ENCODE measurements at regions not wholly inside any gene's neighbourhood (a gene's known extent, or its start where the extent isn't known, plus 50 kb on each side); places are given as distances from the start of the nearest gene placed in this dataset.
A peak's percentile ranks its signal among the peaks of the same experiment; 100 is the strongest.

GRCh38 chr9:126222363-126222834, 104.2 kb upstream of the MVB12B start:
- intact Hi-C loops (cut with DNase I): loop anchor here in 2 of 10 donors (10.0 kb wide), 2 partner anchors 658 to 668 kb away; no protein-coding TSS in a partner anchor

DNA sequence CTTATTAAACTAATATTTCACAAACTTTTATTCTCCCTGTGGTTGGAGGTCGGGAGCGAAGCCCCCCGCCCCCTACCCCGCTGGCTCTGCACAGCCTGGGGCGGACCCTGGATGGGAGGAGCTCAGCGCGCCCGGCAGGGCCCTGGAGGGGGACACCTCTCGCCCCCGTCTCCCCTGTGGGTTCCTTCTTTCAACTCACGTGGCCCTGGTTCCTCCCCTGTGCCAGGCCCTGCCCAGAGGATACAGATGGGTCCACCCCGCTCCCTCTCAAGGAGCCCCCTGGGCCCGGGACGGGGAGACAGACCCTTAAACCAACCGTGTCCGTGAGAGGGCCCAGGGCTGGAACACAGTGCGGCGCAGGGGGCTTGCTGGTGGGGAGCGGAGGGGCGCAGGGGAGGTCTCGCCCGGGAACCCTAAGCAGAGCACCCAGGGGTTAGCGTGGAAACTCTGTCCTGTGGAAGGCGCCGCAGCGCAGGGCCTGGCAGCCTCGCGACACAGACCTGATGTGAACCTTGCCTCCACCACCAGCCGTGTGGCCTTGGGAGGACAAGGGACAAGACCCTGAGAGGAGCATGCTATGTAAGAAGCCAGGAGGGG, 103.7 kb upstream of the MVB12B start:
- DNase-seq (no peak), ATAC-seq (peak in 1 of 4 donors; percentile 13)
- 7 to 35% (median 35%) methylated on average over 5 to 29 of the region's 29 CpGs for WGBS, 4 donors
- no peak overlapping the region for H3K27ac ChIP-seq
- H3K4me1 ChIP-seq: peaks cover 0 to 6% (median 0%) of the 10 kb centered on the region in 12 donors
- peaks cover 0 to 14% (median 0%) of the 10 kb centered on the region in 12 donors for H3K9me3 ChIP-seq
- no peaks in the 10 kb centered on the region for H3K36me3 ChIP-seq
- intact Hi-C loops (cut with DNase I): loop anchor here in 2 of 10 donors (10.0 kb wide), 2 partner anchors 658 to 668 kb away; no protein-coding TSS in a partner anchor
- H3K4me3 ChIP-seq: peak overlapping the region in 4 of 12 donors; percentile 5 to 26 (median 19)
- no peak for TF ChIP-seq POLR2A (IDR thresholded peaks at IDR 0.05)
- TF ChIP-seq, protein P1, sequence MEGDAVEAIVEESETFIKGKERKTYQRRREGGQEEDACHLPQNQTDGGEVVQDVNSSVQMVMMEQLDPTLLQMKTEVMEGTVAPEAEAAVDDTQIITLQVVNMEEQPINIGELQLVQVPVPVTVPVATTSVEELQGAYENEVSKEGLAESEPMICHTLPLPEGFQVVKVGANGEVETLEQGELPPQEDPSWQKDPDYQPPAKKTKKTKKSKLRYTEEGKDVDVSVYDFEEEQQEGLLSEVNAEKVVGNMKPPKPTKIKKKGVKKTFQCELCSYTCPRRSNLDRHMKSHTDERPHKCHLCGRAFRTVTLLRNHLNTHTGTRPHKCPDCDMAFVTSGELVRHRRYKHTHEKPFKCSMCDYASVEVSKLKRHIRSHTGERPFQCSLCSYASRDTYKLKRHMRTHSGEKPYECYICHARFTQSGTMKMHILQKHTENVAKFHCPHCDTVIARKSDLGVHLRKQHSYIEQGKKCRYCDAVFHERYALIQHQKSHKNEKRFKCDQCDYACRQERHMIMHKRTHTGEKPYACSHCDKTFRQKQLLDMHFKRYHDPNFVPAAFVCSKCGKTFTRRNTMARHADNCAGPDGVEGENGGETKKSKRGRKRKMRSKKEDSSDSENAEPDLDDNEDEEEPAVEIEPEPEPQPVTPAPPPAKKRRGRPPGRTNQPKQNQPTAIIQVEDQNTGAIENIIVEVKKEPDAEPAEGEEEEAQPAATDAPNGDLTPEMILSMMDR (IDR thresholded peaks at IDR 0.05): no peak
- H3K27me3 ChIP-seq: peaks cover 11 to 62% (median 25%) of the 10 kb centered on the region in 9 donors

More at GRCh38 chr9:126222363-126222834, 104.2 kb upstream of the MVB12B start:
- TF ChIP-seq POLR2A (IDR thresholded peaks at IDR 0.05): no peak
- TF ChIP-seq, protein P1 (IDR thresholded peaks at IDR 0.05): no peak
- Histone ChIP-seq H3K4me3 (peak overlapping the region in 4 of 12 donors; percentile 5 to 26 (median 19)), H3K27me3 (peaks cover 11 to 63% (median 25%) of the 10 kb centered on the region in 9 donors), H3K9me3 (peaks cover 0 to 14% (median 0%) of the 10 kb centered on the region in 12 donors), H3K4me1 (peaks cover 0 to 6% (median 0%) of the 10 kb centered on the region in 12 donors), H3K27ac (no peak overlapping the region), H3K36me3 (no peaks in the 10 kb centered on the region)
- WGBS, 4 donors: 7 to 15% (median 8%) methylated on average over 18 to 26 of the region's 26 CpGs
- DNase-seq (no peak), ATAC-seq (no peak)

DNA sequence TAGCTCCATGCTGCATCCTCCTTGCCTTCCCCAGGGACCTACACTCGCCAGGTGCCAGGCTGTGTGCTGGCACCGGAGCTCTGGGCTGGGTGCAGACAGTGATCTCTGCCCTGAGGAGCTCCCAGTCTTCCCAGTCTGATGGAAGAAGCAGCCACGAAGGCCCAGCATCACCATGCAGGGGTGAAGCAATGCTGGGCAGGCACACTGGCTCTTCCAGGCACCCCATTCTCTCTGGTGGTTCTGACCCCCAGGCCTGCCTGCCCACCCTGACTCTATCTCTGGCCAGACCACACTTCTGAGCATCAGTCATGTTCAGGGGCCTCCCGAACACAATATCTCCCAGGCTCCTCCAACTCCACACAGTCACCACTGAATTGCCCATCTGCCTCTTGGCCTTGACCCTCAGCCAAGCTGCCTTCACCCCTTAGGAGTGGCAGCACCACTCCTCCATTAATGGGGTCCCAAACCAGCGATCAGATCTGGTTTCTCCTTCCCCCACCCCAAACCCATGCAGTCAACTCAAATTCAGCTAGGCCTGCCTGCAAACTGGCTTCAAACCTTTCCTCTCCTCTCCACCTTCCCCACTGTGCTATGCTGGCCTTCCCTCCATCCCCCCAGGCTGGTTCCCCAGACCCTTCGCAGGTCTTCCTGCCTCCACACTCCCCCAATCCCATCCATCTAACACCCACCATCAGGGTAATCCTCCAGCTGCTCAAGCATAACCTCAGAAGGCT, 102.7 kb upstream of the MVB12B start:
- no peak for DNase-seq
- no peak for ATAC-seq
- Histone ChIP-seq H3K9me3 (peaks cover 0 to 14% (median 0%) of the 10 kb centered on the region in 12 donors), H3K27me3 (peaks cover 11 to 64% (median 25%) of the 10 kb centered on the region in 9 donors), H3K36me3 (no peaks in the 10 kb centered on the region), H3K4me3 (no peak overlapping the region), H3K27ac (no peak overlapping the region), H3K4me1 (peaks cover 0 to 6% (median 0%) of the 10 kb centered on the region in 12 donors)
- WGBS, 4 donors: 73 to 89% (median 83%) methylated on average over 6 of the region's 6 CpGs
- intact Hi-C loops (cut with DNase I): loop anchor here in 2 of 10 donors (10.0 kb wide), 2 partner anchors 659 to 669 kb away; no protein-coding TSS in a partner anchor
- TF ChIP-seq, protein P1 (IDR thresholded peaks at IDR 0.05): no peak
- TF ChIP-seq POLR2A (IDR thresholded peaks at IDR 0.05): no peak
